NCI-H2171 treated with DMSO at 0.1 percent for 48 hours (cell line): ENCODE measurements at regions not wholly inside any gene's neighbourhood (a gene's known extent, or its start where the extent isn't known, plus 50 kb on each side); places are given as distances from the start of the nearest gene placed in this dataset.

Source experiments
- DNase-seq: peaks from one replicate; lab custom pipeline; 2025; lab: John Stamatoyannopoulos, UW

DNA sequence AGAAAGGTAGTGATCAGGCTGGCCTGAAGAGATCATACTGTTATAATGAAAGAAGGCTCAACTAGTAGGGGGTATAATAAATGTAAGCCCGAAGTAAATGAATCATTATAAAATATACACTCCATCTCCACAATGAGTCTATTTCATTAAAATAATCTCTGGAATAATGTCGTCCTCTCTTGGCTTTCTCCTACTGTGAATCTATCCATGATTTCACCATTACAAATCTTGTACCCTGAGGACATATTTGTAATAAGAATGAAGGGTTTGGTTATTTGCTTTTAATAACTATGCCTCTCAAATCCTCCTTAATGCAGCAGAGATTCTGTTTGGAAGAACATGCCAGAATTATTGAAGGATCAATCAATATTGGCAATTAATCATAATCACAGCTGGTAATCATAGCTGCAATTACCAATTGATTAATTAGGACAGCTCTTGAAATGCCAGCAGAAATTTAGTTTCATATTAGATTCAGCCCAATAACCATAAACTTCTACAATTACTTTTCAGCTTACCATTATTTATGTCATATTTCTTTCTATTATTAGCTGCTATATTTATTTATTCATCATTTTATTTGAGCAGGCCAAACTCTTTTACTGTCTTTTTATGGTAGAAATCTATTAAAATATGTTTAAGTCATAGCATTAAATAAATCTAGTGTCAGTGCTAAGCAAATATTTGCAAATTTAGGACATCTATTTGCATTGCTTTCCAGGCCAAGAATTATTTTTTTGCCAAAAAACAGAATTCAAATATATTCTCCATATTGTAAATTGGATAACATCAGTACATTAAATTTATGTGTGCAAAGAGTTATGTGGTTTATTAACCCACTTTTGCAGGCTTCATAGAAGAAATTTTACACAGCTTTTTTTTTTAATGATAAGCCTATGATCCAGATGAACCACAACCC, 588.4 kb upstream of the LRRC4C start:
- no peak for DNase-seq

DNA sequence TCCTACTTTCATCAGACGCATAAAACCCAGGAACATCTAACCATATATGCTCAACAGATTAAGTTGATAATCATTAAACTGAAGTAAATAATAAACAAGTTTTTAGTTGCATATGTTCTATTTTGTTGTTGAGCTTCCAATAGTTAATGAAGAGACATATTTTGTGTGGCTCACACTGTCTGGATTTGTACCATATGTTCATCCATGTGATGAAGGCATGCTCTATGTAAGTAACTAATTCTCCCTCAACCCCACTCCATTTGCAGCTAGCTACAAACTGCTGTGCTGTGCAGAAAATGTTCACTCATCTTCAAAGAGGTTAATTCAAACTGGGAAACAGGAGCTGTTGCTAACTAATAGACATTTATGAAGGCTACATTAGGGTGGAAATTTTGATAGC, 589.7 kb upstream of the LRRC4C start:
- DNase-seq: no peak

DNA sequence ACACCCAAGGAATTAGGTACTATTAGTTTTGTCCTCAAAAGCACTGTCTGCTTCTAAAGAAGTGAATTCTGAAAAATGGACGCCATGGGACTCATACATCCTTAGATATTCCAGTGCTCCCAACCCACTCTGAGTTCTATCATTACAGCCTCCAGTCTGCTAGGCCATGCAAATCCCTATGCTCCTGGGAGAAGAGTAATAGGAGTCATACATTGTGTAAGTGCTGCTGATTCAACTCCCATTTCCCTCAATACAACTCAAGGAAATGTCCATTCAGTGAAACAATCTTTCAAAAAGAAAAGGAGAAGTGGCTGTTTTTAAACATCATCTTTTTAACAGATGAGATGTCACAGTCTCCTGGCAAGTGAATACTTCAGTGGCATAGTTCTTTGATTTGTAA, 590.2 kb upstream of the LRRC4C start:
- no peak for DNase-seq

DNA sequence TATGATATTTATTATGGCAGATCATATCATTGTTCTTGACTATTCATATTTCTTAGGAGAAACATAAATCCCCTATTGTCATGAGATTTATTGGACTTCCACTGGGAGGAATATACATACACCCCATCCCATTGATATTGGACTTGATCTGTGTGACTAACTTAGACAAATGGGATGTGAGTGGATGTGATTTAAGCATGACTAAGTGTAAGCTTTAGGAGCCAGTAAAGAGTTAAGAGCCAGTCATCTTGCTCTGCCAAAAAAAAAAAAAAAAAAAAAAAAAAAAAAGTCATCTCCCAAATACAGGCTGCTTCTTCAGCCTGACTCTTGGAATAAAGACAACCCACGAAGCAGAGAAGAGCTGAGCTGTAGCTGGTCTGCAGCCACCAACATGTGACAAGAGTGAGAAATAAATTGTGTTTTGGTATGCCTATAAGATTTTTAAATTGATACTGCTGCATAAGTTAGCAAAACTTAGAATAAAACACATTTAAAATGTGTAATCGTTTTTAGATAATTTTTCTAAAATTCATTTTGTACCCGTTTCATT, 595.0 kb upstream of the LRRC4C start:
- no peak for DNase-seq

DNA sequence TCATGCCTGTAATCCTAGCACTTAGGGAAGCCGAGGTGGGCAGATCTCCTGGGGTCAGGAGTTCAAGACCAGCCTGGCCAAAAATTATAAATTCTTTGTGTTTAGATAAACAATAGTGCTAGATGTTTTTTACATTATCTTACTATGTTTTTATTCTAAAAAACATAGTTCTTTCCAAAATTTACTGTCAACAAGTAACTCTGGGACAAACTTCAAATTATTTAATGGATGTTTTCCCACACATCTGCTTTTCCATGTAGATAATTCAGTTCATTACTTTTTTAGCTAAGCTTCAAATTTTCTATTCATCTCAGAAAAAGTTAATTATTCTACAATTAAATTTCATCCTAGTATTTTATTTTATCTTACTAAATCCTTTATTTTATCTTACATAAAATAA, 596.2 kb upstream of the LRRC4C start:
- DNase-seq: no peak

DNA sequence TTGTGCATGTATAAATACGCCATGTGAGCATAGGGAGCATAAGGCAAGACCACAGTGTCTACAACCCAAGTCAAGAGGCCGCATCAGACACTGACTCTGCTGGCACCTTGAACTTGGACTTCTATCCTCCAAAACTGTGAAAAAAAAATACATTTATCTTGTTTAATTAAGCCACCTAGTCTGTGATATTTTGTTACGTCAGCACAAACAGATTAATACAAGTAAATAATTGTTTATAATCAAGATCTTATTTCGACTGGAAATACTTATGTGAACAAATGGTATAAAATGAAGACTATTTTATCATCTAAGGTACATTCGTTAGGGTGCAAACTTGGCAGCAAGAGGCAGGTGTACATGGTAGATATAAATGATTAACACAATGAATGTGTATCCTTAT, 599.3 kb upstream of the LRRC4C start:
- DNase-seq: no peak

DNA sequence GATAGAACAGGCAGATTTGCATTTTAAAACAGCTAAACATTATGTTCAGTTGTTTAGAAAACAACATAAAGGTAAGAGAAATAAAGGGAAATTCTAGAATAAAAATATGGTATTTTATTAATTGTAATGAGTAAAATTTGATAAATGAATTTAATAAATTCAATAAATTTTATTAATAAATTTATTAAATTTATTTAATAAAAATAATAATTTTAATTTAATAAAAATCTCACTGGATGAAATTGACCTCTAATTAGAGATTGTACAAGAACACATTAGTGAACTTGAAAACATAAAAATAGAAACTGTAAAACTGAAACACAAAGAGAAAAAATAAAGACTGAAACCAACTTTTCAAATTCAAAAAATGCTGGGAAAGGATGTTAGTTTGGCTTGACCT, 605.7 kb upstream of the LRRC4C start:
- DNase-seq: no peak

DNA sequence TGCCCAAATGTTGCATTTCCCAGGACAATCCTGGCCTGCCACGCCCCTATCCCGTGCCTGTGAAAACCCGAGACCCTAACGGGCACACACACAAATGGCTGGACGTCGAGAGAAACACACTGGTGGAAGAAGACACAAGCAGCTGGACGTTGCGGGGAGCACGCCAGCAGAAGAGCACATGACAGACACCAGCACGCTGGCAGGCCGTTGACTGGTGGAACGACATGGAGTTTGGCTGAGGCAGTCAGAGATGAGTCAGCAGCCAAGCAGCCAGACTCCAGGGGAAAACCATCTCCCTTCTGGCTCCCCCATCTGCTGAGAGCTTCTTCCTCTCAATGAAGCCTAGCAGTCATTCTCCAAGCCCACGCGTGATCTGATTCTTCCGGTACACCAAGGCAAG, 606.7 kb upstream of the LRRC4C start:
- no peak for DNase-seq

DNA sequence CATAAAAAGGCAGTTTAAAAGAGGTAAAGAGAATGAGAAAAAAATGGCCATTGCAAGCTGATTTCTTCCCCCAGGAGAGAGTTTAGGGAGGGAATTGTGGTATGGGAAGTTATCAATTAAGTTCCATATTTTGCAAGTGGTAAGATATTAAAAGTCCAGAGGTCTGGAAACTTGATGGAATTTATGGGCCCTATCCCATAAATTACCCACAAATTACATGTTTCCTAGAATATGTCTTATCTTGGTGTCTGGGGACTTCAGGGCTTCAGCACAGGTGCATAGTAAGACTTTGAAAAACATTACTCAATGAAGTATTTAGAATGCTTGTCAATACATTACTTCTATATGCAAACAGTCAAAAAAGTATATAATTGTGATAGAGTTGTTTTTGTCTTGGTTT, 614.9 kb upstream of the LRRC4C start:
- no peak for DNase-seq

DNA sequence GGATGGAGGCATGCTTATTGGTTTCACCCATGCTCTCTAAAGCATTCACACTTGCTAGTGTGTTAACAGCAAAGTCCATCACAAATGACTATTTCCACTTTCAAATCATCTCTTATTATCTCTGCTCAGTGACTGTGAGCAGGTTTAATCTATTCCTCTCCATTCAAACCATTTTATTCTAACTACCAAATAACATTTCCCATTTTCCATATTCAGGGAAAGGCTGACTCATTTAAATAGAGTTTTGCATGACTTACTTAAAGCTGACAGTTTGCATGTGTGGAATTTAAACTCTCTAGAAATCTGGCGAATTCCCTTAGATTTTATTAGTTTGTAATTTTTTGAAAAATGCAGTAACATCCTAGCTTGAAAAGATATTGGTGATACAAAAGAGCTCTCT, 615.7 kb upstream of the LRRC4C start:
- DNase-seq: no peak

DNA sequence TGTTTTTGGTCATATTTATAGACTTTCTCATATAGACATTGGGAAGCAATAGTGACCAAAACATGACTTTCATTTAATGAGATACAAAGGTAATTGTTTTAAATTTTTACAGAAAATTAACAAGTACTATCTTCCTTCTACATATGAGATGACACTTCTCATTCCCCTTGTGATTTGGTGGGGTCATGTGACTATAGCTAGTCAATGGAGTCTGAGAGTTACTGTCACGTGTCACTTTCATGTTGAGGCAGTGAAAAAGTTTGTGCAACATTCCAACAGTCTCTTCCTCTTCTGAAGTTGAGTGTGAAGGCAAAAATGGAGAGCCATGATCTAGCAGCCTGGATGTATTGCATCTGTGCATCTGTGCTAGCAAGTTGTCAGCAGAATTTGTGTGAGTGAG, 618.3 kb upstream of the LRRC4C start:
- DNase-seq: no peak

DNA sequence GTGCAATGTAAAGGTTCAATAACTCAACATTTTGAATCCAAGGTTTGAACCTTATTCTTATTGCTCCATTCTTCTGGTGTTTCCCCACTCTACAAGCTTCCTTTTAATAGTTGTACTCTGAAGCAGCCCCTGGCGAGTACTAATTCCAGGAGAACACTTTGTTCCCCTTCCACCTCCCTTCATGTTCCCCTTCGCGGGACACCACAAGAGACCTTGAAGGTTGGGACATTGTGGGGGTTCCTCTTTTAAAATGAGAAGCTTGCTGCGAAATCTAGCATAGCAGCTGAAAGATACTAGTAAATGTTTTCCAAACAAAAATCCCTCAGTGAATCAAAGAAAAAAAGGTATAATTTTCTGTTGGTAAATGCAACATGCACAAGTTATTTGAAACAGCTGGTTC, 626.3 kb upstream of the LRRC4C start:
- DNase-seq: no peak

DNA sequence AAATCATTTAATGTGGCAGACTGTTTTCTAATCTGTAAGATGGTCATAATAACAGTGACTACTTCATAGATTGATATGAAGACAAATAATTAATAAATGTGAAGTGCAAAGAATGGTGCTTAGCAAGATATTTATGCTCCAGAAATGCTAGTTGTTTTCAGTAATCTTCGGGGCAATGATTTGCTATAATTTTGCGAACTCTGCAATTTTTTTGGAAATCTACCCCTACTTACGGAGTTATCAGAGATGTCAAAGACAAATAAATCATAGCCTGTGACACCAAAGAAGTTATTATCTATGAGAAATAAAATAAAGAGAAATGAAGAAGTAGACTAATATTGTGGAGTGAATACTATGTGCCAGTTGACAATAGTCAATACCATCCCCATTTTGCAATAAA, 634.1 kb upstream of the LRRC4C start:
- DNase-seq: no peak

DNA sequence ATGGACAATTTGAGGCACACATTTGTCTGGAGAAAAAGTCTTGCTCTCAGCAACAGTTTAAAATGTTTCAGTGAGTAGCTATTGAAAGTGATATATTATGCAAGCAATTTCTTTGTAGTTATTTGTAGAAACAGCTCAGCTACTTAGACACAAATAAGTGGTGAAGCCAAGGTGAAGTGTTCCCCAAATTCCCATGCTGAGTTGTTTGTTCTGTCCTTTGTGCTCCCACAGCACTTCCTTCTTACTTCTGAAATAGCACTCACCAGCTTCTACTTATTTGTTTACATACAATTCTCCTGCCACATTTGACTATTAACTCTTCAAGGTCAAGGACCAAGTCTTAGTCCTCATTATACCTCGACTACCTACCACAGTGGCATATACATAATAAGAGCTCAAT, 638.6 kb upstream of the LRRC4C start:
- DNase-seq: no peak

DNA sequence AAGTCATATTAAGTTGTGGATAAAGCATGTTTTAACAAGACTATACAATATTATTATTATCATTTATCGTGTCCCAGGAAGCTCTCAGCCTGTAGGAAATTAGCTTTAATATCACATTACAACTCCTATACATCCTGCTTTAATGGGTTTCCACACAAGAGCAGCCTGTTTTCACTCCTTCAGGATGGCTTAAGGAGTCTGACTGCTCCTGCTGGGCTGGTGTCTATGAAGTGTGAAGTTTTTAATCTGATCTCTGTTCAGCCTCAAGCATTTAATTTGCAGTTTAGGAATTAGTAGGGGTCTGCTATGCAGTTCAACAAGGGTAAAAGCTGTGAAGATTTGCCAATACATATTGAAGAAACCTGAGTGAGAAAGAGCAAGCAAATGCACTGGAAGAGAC, 653.4 kb upstream of the LRRC4C start:
- DNase-seq: no peak

DNA sequence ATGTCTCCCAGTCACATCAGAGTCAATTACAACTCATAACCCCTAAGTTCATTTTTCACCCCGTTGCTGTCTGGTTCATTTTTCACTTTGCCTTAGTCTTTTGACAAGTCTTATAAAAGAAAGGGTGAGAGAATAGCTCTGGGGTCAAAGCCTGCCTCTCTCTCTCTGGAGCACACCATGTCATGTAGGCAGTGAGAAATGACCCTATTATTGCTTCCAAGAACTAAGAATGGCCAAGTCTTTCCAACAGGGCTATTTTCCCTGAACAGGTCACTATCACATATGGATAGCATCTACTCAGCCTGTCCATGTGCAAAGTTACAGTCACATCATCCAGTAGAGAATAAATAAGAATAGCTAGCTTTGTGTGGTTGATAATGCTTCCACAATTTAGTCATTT, 655.5 kb upstream of the LRRC4C start:
- no peak for DNase-seq

DNA sequence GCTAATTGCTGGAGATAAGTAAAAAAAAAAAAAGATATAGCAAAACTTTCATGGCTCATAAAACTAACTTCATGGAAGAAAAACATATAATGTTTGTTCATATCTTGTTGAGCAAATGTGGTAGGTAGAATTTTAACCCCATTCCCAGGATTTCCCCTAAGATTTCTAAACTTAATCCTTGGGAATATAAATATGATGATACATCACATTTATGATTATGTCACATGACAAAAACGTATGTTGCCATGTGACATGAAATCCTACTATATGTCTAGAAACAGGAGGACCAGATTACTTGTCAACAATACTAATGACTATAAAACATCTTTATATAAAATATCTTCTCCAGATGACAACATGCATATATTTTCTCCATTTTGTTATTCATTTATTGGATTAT, 679.0 kb upstream of the LRRC4C start:
- DNase-seq: no peak

DNA sequence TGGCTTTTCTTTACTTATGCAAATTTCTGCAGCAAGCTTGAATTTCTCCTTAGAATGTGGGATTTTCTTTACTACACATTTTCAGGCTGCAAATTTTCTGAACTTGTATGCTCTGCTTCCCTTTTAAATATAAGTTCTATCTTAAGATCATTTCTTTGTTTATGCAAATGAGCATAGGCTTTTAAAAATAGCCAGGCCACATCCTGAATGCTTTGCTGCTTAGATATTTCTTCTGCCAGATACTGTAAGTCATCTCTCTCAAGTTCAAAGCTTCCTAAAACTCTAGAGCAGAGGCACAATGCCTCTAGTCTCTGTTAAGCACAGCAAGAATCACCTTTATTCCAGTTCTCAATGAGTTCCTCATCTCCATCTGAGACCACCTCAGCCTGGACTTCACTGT, 685.9 kb upstream of the LRRC4C start:
- no peak for DNase-seq

DNA sequence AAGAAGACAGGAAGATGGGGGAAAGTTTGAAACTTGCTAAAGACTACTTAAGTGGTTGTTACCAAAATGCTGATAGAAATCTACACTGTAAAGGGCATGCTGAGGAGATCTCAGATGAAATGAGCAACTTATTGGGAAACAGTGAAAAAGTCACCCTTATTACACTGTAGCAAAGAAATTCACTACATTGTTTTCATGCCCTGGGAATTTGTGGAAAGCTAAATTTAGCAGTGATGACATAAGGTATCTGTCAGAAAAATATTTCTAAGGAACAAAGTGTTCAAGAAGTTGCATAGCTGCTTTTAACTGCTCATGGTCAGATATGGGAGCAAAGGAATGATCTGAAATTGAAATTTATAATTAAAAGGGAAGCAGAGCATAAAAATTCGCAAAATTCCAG, 702.4 kb upstream of the LRRC4C start:
- no peak for DNase-seq

DNA sequence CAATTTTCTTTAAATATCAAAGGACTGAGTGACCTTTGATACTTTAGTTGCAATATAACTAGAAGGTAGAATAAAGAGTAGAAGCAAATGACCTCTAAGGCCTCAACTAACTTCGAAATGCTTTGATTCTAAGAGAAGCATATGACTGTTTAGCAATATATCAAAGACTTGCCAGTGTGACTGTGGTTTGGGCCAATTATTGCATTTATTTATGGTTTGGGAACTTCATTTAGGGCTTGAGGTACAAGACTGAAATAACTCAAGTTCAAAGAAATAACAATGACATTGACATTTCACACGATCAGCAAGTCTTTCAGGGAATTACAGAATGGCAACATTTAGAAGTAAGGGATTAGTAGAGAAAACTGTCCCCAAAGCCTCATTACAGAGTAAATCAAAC, 709.7 kb upstream of the LRRC4C start:
- DNase-seq: no peak

DNA sequence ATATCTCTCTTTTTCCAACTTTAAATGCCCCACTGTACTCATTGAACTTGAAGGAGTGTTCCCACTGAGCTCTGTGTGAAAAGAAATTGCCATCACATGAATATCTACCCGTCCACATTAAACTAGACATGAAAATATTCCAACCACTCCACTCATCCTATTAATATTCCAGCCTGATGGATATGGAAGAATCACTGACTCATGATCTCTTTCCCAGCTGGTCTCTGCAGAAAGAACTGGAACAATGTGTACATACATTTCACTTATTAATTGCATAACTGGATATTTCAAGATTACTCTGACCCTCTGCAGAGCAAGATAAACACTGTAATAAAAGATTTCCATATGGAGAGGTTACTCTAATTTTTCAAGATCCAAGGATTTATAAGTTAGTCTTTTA, 711.1 kb upstream of the LRRC4C start:
- DNase-seq: no peak

DNA sequence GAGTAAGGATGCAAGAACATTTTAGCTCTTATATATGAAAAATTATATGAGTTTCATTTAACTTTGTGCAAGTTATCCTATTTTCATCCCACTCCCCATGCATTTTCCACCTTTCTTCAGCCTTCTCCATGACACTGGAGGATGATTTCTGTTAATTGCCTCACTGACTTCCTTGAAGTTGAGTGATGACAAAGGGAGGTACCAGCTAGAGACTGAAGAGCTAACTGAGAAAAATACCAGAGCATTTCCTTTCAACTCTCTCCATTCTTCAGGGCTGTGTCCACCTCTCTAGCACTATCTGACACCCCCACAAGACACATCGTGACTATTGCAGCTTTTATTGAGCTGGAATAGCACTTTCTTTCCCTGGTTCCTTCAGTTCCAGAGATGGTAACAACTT, 711.6 kb upstream of the LRRC4C start:
- DNase-seq: no peak

DNA sequence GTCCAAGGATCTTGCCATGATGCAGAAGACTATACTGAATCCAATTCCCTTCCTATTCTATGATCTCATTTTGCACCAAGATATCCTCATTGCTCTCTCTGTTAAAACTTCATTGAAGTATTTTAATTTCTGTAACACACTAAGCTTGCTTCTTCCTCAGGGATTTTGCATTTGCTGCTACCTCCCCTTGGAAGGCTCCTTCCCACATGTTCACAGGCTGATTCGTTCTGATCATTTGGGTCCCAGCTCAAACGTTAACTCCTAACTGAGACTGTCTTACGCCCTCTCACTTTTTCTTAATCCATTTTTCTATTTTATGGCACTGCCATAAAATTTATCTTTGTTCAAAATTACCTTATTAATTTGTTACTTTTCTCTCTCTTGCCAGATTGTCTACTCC, 713.0 kb upstream of the LRRC4C start:
- no peak for DNase-seq

DNA sequence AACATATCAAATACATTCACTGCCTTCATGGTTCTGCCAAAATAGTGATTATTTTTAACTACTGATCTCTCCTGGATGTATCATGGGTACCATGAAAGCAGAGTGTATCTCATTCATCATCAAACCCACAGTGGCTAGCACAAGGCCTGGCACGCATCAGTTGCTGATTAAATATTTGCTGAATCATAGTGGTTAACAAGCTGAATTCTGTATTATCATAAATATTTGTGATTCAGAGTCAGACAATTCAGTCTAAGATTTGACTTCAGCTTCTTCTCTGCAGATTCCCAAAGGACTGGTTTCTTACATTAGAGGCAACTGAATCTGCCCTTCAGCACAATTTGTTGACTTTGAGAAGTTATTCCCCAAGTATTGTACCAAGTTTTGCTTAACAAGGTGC, 715.8 kb upstream of the LRRC4C start:
- no peak for DNase-seq
